ENCODE measurements at regions not wholly inside any gene's neighbourhood (a gene's known extent, or its start where the extent isn't known, plus 50 kb on each side); places are given as distances from the start of the nearest gene placed in this dataset.

GRCh38 chr10:110429301-110429700, 68.4 kb upstream of the DUSP5 start:
- TF ChIP-seq CTCF (IDR thresholded peaks at IDR 0.05; ENCODE audit: poor library complexity, severe bottlenecking) (no peak), SMC3 (conservative IDR thresholded peaks at IDR 0.05; ENCODE audit: poor library complexity) (no peak)

All from neural cell (in vitro differentiated cells).